NOMO-1 treated with dmso at 0.1 percent for 144 hours (cell line): ENCODE measurements at regions not wholly inside any gene's neighbourhood (a gene's known extent, or its start where the extent isn't known, plus 50 kb on each side); places are given as distances from the start of the nearest gene placed in this dataset.
"Not testable (repeated sequence)": the region's sequence is repeated elsewhere in the genome, so short reads cannot be mapped to it uniquely, and the experiment has no call there.

Source experiments
- DNase-seq: peaks from one replicate; lab custom pipeline; 2025; ENCODE audit not compliant: unreplicated experiment; lab: John Stamatoyannopoulos, UW

DNA sequence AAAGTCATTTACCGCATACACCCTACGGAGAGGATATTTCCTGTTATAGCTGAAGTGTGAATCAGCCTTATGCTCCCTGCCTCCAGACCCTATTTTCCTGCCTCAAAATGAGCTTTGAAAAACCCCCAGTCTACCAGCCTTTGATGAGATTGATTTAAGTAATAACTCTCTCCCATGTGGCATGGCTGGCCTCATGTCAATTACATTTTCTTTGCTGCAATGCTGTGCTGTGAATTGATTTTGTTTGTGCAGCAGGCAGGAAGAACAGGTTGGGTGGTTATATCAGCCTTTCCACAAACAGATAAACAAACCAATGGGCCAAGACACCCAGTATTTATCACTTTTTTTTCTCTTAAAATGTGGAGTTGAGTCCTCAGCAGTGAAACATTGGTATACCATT, 1105.5 kb upstream of the TMEM132C start:
- no peak for DNase-seq

DNA sequence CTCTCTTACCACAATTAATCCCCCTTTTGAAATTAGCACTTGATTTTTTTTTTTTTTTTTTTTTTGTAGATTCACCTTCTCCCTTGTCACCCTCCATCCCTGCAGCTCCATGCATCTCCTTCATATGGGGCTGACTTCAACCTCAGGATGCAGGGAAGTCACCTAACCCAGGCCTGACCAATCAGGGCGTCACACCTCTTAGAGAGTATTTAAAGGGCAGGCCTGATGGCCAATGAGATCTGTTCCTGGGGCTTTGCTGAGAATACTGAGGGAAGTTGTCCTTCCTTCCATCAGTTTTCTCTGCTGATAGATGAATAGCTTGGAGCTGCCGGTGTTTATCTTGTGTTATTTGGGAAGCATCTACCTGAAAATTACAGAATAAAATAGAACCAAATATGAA, 1104.7 kb upstream of the TMEM132C start:
- no peak for DNase-seq

DNA sequence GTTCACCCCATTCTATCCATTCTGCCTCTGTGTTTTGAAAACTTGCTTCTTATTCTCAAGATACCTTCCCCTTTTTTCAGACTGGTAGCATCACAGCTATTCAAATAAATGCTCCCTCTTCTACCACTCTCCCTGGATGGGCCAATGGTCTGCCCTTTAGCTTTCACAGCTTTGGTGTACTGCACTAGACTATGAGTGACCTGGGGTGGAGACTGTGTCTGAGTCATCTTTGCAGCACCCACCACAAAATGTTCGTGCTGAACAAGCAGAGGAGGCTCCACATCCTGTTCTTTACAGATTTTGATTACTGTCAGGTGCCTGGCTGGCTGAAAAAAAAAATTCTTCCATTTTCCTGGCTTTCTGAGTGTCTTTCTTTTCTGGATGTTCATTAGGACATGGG, 1104.1 kb upstream of the TMEM132C start:
- DNase-seq, result no peak

DNA sequence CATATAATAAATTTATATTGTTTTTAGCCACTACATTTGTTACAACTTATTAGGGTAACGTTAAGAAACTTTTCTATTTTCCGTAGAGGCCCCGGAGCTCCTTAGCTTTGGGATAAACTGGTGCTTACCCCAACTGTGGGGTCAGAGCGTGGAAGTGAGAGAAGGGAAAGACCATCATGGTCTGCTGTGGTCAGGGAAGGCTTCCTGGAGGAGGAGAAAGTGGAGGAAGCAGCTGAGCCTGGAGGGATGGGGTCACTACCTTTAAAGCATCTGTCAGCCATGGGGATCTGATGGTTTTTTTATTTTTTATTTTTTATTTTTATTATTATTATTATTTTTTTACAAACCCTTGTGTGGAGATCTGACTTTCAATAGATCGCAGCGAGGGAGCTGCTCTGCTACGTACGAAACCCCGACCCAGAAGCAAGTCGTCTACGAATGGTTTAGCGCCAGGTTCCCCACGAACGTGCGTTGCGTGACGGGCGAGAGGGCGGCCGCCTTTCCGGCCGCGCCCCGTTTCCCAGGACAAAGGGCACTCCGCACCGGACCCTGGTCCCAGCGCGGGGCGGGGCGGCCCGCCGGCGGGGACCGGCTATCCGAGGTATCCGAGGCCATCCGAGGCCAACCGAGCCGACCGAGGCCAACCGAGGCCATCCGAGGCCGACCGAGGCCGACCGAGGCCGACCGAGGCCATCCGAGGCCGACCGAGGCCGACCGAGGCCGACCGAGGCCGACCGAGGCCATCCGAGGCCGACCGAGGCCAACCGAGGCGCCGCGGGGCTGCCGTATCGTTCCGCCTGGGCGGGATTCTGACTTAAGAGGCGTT, 1101.2 kb upstream of the TMEM132C start:
- DNase-seq, result no peak

DNA sequence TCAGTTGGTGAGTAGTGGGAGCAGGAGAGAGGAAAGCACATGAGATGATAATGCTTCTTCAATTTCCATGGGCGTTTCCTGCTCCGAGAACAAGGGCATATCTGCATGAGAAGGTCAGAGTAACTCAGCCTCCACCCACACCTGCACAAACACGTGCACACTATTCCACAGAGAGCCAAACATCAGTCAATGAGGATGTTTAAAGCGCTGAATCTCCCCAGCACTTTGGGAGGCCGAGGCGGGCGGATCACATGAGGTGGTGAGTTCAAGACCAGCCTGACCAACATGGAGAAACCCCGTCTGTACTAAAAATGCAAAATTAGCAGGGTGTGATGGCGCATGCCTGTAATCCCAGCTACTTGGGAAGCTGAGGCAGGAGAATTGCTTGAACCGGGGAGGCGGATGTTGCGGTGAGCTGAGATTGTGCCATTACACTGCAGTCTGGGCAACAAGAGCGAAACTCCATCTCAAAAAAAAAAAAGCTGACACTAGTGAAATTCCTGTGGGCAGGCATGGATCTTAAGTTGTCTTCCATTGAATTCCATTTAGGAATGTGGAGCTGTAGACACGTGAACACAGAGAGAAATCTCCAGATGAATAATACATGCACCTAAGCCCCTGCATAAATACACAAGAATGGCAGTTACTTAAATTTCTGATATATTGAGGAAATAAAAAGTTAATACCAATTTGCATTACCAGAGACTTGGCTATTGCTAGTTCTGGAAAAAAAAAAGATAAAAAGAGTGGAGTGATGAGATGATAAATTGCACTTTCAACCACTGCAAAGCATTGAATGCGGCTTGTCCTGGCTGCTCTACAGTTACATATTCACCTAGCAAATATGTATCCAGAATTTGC, 1097.4 kb upstream of the TMEM132C start:
- DNase-seq, result no peak

DNA sequence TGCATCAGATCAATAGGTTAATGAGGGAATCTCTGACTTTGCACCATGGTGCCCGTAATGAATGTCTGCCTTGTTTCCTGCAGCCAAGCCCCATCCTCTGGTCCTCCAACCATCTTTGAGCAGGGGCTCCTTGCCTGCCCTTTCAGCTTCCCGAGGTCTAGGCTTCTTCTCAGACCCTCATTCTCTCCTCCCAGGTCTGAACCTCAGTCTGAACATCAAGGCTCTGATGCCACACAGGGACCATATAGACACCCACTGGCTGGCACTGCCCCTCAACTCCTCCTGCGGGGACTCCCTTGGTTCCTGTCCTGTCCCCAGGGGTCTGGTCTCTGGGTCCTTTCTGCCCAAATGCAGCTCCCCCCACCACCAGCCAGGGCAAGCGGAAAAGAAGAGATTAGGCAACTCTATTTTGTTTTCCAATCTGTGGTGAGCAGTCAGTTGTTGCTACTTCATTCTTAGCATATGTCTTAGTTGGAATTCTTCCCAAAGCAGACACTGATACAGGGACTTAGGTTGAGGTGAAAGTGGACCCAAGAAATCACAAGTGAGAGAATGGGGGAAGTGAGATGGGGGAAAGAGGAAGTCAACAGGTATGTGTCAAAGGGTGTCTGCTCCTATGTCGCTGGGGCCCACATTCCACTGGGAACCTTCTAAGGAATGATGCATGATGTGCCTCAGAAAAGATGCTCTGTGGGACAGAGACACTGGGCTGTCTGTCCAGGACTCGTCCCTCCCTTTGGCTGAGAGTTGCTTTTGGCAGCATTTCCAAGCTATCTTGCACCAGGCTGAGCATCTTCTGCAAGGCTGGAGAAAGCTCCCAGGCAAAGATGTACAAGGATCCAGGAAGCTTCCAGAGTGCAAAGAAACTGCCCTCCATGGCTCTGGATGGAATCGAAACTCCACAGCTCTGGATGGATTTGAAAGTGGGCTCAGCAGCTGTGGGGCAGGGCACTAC, 1096.5 kb upstream of the TMEM132C start:
- DNase-seq, result no peak

DNA sequence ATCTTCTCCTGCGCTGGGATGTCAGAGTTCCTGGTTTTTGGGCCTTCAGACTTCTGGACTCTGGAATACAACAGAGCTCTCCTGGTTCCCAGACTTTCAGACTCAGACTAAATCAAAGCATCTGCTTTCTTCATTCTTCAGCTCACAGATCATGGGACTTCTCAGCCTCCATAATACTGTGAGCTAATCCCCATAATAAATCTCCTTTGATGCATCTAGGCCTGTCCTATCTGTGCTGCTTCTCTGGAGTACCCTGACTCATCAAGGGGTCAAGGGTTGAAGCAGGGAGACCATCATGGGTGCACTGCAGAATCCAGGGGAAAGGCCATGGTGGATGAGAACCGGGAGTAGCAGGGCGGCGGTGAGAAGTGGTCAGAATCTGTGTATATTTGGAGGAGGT, 1094.1 kb upstream of the TMEM132C start:
- DNase-seq, result no peak

DNA sequence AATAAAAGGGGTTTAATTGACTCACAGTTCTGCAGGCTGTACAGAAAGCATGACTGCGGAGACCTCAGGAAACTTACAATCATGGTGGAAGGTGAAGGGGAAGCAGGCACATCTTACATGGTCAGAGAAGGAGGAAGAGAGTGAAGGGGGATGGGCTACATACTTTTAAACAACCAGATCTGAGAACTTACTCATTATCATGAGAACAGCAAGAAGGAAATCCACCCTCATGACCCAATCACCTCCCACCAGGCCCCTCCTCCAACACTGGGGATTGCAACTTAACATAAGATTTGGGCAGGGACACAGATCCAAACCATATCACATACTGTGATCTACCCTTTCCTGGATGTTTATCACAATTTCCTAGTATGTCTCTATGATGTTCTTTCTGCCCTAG, 1093.0 kb upstream of the TMEM132C start:
- DNase-seq, result not testable (repeated sequence)

DNA sequence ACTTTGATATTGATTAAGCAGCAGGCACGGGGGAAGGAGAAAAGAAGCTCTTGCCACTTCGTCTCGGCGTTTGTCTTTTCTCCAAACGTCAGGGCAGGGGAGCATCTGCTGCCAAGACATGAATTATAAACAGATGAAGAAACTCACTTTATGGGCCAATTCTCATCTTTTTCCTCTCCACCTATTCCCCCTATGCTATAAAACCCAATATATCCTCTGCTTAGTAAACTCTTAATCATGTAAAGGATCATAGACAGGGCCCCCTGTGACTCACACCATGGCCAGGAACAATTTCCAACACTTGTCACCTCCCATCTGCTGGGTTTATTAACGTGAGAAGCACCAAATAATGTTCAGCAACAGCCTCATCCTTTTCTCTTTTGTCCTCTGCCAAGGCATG, 1092.1 kb upstream of the TMEM132C start:
- DNase-seq, result no peak

DNA sequence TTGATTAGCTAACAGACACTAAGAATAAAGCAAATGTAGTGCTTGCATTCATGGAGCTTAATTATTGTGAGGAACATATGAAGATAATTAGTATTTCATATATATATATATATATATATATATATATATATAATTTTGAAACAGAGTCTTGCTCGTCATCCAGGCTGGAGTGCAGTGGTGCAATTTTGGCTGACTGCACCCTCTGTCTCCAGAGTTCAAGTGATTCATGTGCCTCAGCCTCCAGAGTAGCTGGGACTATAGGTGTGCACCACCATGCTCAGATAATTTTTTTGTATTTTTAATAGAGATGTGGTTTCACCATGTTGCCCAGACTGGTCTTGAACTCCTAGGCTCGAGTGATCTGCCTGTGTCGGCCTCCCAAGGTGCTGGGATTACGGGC, 1091.6 kb upstream of the TMEM132C start:
- no peak for DNase-seq

DNA sequence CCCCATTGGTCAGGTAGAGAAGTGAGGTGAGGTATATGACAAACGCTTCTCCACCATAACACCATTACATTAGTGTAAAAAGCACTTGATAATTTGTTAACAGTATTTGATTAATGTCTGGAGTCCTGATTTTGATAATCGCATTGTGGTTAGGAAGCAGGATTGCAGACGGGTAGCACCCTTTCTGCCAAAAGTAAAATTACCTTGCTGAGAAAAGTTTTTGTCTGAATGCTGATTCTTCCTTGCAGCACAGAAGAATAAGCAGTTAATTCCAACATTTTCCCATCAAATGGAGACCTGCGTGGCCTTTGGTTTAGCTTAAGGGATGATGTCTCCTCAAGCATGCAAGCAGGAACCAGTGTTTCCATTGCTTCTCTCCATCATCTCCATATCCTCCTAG, 1090.2 kb upstream of the TMEM132C start:
- DNase-seq, result no peak

DNA sequence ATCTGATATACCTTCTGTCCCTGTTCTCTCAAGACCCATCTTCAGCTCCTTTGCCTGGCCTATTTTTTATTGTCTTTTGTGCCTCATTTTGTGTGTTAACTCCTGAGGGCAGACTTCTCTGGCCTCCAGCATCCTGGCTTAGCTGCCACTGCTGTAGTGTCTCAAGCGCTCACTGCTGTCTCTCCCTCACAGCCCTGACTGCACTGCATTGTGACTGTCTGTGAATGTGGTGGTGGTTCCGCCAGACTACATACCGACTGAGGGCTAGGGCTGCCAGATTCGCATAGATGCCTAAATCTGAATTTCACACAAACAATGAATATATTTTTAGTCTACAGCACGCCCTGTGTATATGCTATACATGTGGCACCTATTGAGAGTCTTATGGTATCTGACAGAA, 1088.9 kb upstream of the TMEM132C start:
- DNase-seq, result no peak

DNA sequence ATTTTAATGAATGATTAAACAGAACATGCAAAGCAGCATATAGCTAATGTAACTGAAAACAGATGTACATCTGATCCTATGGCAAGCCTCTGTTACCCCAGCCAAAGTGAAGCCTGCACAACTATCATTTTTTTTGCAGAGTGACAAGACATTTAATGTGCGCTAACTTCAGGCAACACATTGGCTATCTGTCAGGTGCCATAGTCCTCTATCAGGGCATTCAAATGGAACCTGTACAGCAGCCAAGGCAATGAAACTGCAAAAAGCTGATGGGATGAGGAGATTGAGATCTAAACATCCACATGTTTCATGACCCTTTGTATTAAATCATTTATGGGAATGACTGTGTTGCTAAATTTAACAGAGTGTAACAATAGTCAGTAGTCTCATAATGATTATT, 1088.5 kb upstream of the TMEM132C start:
- DNase-seq, result no peak

DNA sequence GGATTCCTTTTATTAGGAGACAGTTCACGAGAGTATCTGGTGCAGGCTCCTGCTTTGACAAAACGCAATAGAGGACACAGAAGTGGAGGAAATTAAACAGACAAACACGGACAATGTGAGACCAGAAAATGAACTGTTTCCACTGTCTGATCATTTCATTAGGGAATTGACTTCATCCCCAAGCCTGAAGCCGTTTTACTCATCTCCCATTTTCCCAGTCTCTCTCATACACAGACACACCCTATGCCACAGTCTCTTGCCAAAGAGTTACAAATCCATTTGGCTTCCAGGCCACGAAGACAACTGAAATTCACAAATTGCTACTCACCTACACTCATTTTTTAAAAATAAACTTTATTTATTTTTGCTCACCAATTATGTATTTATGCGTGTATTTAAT, 1087.8 kb upstream of the TMEM132C start:
- DNase-seq, result no peak

DNA sequence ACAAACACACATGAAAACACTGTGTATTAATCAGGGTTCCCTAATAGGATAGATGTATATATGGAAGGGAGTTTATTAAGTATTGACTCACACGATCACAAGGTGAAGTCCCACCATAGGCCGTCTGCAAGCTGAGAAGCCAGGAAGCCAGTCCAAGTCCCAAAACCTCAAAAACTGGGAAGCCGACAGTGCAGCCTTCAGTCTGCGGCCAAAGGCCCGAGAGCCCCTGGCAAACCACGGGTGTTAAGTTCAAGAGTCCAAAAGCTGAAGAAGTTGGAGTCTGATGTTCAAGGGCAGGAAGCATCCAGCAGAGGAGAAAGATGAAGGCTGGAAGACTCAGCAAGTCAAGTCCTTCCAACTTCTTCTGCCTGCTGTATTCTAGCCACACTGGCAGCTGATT, 1085.0 kb upstream of the TMEM132C start:
- no peak for DNase-seq

DNA sequence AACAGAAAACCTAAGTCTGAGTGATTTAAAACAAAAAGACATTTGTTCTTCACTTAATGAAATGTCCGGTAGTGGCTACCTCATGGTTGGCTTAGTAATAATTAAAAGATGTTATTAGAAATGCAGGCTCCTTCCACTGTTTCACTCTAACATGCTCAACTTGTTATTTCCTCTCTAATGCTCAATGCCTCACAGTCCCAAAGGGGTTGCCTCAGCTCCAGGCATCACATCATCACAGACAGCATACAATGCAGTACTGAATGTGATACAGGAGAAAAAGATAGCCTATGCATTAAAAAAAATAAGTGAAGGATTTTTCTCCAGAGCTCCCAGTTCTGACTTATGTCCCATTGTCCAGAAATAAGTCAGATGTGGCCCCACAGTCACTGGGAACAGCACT, 1077.0 kb upstream of the TMEM132C start:
- no peak for DNase-seq

DNA sequence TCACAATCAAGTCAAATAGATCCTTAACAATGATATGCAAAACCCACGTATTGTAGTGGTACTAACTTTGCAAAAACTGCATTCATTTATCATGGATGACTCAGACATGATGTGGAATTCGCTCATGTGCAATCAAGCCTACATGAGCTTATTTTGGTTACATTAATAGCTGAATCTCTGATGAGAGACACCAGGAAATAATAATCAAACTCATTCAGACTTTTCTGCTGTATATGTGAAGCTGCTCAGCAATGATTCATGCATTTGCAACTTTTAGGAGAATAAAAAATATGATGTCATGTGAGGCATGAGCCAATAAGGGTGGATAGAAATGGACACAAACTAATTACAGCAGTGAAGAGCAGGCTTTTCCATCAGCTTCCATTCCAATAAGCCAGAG, 1075.8 kb upstream of the TMEM132C start:
- no peak for DNase-seq

DNA sequence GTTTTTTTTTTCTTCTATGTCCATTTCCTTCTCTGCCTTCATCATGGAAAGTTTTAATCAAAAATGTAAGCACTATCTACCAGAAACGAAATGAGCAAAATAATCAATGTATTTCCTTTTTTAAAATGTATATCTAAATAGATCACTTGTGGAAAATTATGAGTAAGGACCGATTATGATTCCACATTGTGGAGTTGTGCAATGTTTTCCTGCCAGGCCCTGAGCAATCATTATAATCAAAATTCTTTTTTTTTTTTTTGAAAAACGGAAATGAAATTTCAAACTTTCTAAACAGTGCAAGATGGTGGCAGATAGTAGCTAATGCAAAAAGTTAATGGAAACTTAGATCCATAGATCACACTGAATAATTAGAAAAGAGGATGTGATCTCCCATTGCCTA, 1074.6 kb upstream of the TMEM132C start:
- no peak for DNase-seq

DNA sequence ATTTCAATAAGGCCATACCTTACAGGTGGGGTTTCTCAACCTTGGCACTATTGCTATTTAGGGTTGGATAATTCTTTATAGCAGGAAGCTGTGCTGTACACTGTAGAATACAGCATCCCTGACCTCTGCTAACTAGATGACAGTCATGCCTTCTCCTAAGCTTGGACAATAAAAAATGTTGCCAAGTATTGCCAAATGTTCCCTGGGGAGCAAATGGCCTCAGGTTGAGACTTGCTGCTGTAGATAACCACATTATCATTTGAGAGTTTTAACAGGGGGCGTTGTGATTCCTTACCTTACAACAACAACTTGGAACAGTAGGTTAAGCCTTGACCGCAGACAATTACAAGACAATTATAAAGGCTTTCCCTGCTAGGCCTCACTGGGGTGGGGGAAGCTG, 1073.6 kb upstream of the TMEM132C start:
- DNase-seq, result no peak

DNA sequence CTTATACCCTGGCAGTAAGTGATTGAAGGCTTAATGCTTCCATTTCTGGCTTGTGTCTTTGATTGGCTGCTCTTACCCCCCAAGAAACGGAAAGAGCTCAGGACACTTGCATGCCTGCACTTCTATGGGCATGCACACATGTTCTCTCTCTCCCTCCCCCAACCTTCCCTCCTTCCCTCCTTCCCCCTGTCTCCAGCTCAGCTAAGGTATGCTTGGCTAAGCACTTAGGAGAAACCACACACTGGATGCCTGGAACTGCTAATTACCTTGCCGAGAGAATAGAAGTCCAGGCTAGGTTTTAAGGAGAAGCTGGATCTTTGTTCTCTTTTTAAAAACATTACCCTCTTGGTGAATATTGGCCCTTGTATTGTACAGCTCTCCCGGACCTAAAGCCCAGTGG, 1072.8 kb upstream of the TMEM132C start:
- DNase-seq, result no peak
